ENCODE measurements at regions not wholly inside any gene's neighbourhood (a gene's known extent, or its start where the extent isn't known, plus 50 kb on each side); places are given as distances from the start of the nearest gene placed in this dataset.

GRCh38 chr16:86970726-86971125, 346.5 kb downstream of the C16orf95 start:
- TF ChIP-seq CTCF (IDR thresholded peaks at IDR 0.05; ENCODE audit: low read depth, low read length) (no peak), EZH2phosphoT487 (IDR thresholded peaks at IDR 0.05; ENCODE audit: low read depth) (no peak)
